ENCODE measurements at regions not wholly inside any gene's neighbourhood (a gene's known extent, or its start where the extent isn't known, plus 50 kb on each side); places are given as distances from the start of the nearest gene placed in this dataset.

- H3K27me3 ChIP-seq (replicated peaks in 1 of 2; ENCODE audit: control insufficient read depth in 2 of 2, extremely low read depth in 1 of 2, insufficient read depth in 2 of 2, low read length in 1 of 2), result peaks cover 0 to 2% of the 10 kb centered on the region in 2 experiments
- H3K36me3 ChIP-seq (ENCODE audit: control insufficient read depth in 2 of 2, extremely low read depth in 1 of 2, insufficient read depth in 1 of 2, low read length in 1 of 2), result no peaks in the 10 kb centered on the region
- no peaks in the 10 kb centered on the region for H3K36me3 Mint-ChIP-seq
- POLR2A ChIA-PET, result no interaction called here
- no peaks in the 10 kb centered on the region for H3K9me3 Mint-ChIP-seq
- H3K4me3 ChIP-seq (ENCODE audit: control insufficient read depth in 1 of 2, extremely low read depth in 1 of 2, low read length in 1 of 2), result no peak overlapping the region
- CTCF ChIA-PET, result interaction anchor here in 1 of 2 donors (0.6 kb wide), 1 partner anchor 187 kb away, joined by 4 read pairs; no protein-coding TSS in a partner anchor
- no peaks in the 10 kb centered on the region for H3K9me3 ChIP-seq
- no peak overlapping the region for H3K27ac Mint-ChIP-seq
- WGBS (ENCODE audit: insufficient coverage), result 83% methylated on average over 2 of the region's 3 CpGs
- no peaks in the 10 kb centered on the region for H3K4me1 Mint-ChIP-seq
- H3K27ac ChIP-seq (ENCODE audit: low read length), result no peak overlapping the region
- H3K4me3 Mint-ChIP-seq, result no peak overlapping the region
- peaks cover 0 to 5% of the 10 kb centered on the region in 2 donors for H3K27me3 Mint-ChIP-seq
- ATAC-seq (replicated peaks in 1 of 4), result no peak
- H3K4me1 ChIP-seq (ENCODE audit: control insufficient read depth in 1 of 2, extremely low read depth in 1 of 2, insufficient read depth in 2 of 2, low read length in 2 of 2), result no peaks in the 10 kb centered on the region
- DNase-seq, result no peak
Measured at GRCh38 chr10:21463436-21463835, 62.0 kb downstream of the SKIDA1 start.

DNA sequence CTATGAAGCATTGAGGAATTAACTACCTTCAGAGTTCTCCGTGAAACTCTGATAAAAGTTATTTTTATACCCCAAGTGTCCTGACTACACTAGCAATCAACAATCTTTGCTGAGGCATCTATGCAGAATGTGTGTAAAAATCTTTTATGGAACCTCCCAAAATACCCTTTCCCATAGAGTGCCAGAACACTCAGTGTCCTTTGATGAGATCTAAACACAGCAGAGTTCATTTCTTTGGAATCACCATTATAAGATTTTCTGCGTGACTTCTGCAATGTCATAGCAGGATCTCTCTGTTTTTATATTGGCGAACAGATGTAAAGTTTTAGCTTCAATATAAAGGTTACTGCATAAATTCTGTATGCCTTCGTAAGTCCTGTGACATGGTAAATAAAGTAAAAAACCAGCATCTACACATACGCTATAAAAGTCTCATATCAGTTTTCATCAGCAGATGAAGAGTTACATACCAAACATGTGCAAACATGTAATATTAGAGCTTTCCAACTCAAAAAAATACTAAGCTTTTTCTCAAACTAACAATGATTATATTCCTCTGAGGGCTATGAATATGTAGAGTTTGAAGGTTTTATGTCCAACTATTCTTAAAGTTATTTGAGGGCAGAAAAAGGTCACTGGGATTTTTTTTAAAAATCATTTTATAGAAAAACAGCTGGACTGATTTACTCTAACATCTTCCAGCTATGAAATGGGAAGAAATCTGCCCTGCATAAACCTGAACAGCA is 67.2 kb downstream of the SKIDA1 start:
- WGBS (ENCODE audit: insufficient coverage), result no CpG with 5 or more reads among the region's 5 CpGs
- no peak for DNase-seq
- Mint-ChIP-seq H3K9me3 (no peaks in the 10 kb centered on the region), H3K27ac (no peak overlapping the region), H3K4me1 (no peaks in the 10 kb centered on the region), H3K36me3 (no peaks in the 10 kb centered on the region), H3K4me3 (no peak overlapping the region), H3K27me3 (peaks cover 8 to 9% of the 10 kb centered on the region in 2 donors)
- Histone ChIP-seq H3K4me3 (ENCODE audit: control insufficient read depth in 1 of 2, extremely low read depth in 1 of 2, low read length in 1 of 2) (no peak overlapping the region), H3K27me3 (replicated peaks in 1 of 2; ENCODE audit: control insufficient read depth in 2 of 2, extremely low read depth in 1 of 2, insufficient read depth in 2 of 2, low read length in 1 of 2) (peaks cover 0 to 4% of the 10 kb centered on the region in 2 experiments), H3K9me3 (no peaks in the 10 kb centered on the region), H3K27ac (ENCODE audit: low read length) (no peak overlapping the region), H3K36me3 (ENCODE audit: control insufficient read depth in 2 of 2, extremely low read depth in 1 of 2, insufficient read depth in 1 of 2, low read length in 1 of 2) (no peaks in the 10 kb centered on the region), H3K4me1 (ENCODE audit: control insufficient read depth in 1 of 2, extremely low read depth in 1 of 2, insufficient read depth in 2 of 2, low read length in 2 of 2) (no peaks in the 10 kb centered on the region)
- CTCF ChIA-PET, result no interaction called here
- ATAC-seq (replicated peaks in 1 of 4), result no peak
- POLR2A ChIA-PET, result no interaction called here

GRCh38 chr10:21456160-21456559 is 69.3 kb downstream of the SKIDA1 start:
- POLR2A ChIA-PET, result no interaction called here
- H3K36me3 Mint-ChIP-seq, result no peaks in the 10 kb centered on the region
- no peak overlapping the region for H3K4me3 Mint-ChIP-seq
- H3K27me3 Mint-ChIP-seq, result peaks cover 6 to 9% of the 10 kb centered on the region in 2 donors
- CTCF ChIA-PET, result no interaction called here
- no CpG with 5 or more reads among the region's 5 CpGs for WGBS (ENCODE audit: insufficient coverage)
- H3K4me1 Mint-ChIP-seq, result no peaks in the 10 kb centered on the region
- H3K27me3 ChIP-seq (replicated peaks in 1 of 2; ENCODE audit: control insufficient read depth in 2 of 2, extremely low read depth in 1 of 2, insufficient read depth in 2 of 2, low read length in 1 of 2), result peaks cover 0 to 7% of the 10 kb centered on the region in 2 experiments
- no peak for ATAC-seq (replicated peaks in 1 of 4)
- DNase-seq, result no peak
- no peak overlapping the region for H3K27ac Mint-ChIP-seq
- no peaks in the 10 kb centered on the region for H3K4me1 ChIP-seq (ENCODE audit: control insufficient read depth in 1 of 2, extremely low read depth in 1 of 2, insufficient read depth in 2 of 2, low read length in 2 of 2)
- no peaks in the 10 kb centered on the region for H3K36me3 ChIP-seq (ENCODE audit: control insufficient read depth in 2 of 2, extremely low read depth in 1 of 2, insufficient read depth in 1 of 2, low read length in 1 of 2)
- H3K9me3 Mint-ChIP-seq, result no peaks in the 10 kb centered on the region
- no peak overlapping the region for H3K27ac ChIP-seq (ENCODE audit: low read length)
- H3K4me3 ChIP-seq (ENCODE audit: control insufficient read depth in 1 of 2, extremely low read depth in 1 of 2, low read length in 1 of 2), result no peak overlapping the region
- H3K9me3 ChIP-seq, result no peaks in the 10 kb centered on the region

- Mint-ChIP-seq H3K9me3 (peaks cover 0 to 6% (median 0%) of the 10 kb centered on the region in 3 donors), H3K27ac (no peak overlapping the region), H3K4me1 (no peaks in the 10 kb centered on the region), H3K4me3 (no peak overlapping the region), H3K27me3 (peaks cover 6 to 9% of the 10 kb centered on the region in 2 donors), H3K36me3 (no peaks in the 10 kb centered on the region)
- ATAC-seq (replicated peaks in 1 of 4) (no peak), DNase-seq (no peak)
- ChIA-PET CTCF (no interaction called here), POLR2A (no interaction called here)
- Histone ChIP-seq H3K9me3 (no peaks in the 10 kb centered on the region), H3K36me3 (ENCODE audit: control insufficient read depth in 2 of 2, extremely low read depth in 1 of 2, insufficient read depth in 1 of 2, low read length in 1 of 2) (no peaks in the 10 kb centered on the region), H3K4me1 (ENCODE audit: control insufficient read depth in 1 of 2, extremely low read depth in 1 of 2, insufficient read depth in 2 of 2, low read length in 2 of 2) (no peaks in the 10 kb centered on the region), H3K27me3 (replicated peaks in 1 of 2; ENCODE audit: control insufficient read depth in 2 of 2, extremely low read depth in 1 of 2, insufficient read depth in 2 of 2, low read length in 1 of 2) (peaks cover 0 to 7% of the 10 kb centered on the region in 2 experiments), H3K27ac (ENCODE audit: low read length) (no peak overlapping the region), H3K4me3 (ENCODE audit: control insufficient read depth in 1 of 2, extremely low read depth in 1 of 2, low read length in 1 of 2) (no peak overlapping the region)
- no CpG with 5 or more reads among the region's 3 CpGs for WGBS (ENCODE audit: insufficient coverage)
Measured at GRCh38 chr10:21452203-21452602, 73.3 kb downstream of the SKIDA1 start.

DNA sequence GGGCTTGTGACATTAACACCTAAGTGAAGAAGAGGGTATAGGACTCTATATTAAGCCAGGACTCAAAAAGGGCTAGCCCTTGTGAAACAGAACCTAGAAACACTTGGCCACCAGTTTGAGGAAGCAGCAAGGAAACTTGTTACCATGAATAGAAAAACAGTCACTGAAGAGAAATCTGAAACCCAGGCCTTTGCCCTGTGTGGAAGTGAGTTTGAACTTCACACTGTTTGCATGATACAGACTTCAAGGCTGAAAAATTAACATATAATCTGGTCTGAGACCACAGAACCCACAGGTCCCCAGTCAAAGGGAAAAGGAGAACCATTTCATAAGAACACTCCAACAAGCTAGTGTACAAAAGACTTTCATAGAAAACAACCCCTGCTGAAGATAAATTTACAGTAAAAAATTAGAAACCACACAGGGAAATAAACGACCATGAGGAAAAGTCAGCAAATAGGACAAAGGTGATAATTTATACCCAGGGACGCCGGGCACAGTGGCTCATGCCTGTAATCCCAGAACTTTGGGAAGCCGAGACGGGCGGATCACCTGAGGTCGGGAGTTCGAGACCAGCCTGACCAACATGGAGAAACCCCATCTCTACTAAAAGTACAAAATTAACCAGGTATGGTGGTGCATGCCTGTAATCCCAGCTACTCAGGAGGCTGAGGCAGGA is 76.1 kb downstream of the SKIDA1 start:
- H3K4me1 Mint-ChIP-seq, result no peaks in the 10 kb centered on the region
- peaks cover 0 to 3% of the 10 kb centered on the region in 2 experiments for H3K27me3 ChIP-seq (replicated peaks in 1 of 2; ENCODE audit: control insufficient read depth in 2 of 2, extremely low read depth in 1 of 2, insufficient read depth in 2 of 2, low read length in 1 of 2)
- no peak overlapping the region for H3K27ac ChIP-seq (ENCODE audit: low read length)
- H3K4me3 Mint-ChIP-seq, result no peak overlapping the region
- H3K27me3 Mint-ChIP-seq, result peaks cover 5 to 6% of the 10 kb centered on the region in 2 donors
- no peaks in the 10 kb centered on the region for H3K36me3 Mint-ChIP-seq
- POLR2A ChIA-PET, result no interaction called here
- ATAC-seq (replicated peaks in 1 of 4) (no peak), DNase-seq (no peak)
- H3K4me1 ChIP-seq (ENCODE audit: control insufficient read depth in 1 of 2, extremely low read depth in 1 of 2, insufficient read depth in 2 of 2, low read length in 2 of 2), result no peaks in the 10 kb centered on the region
- no peak overlapping the region for H3K27ac Mint-ChIP-seq
- WGBS (ENCODE audit: insufficient coverage), result no CpG with 5 or more reads among the region's 8 CpGs
- CTCF ChIA-PET, result interaction anchor here in 1 of 2 donors (0.6 kb wide), 1 partner anchor 10 kb away, joined by 5 read pairs; no protein-coding TSS in a partner anchor
- H3K4me3 ChIP-seq (ENCODE audit: control insufficient read depth in 1 of 2, extremely low read depth in 1 of 2, low read length in 1 of 2), result no peak overlapping the region
- no peaks in the 10 kb centered on the region for H3K9me3 ChIP-seq
- H3K9me3 Mint-ChIP-seq, result peaks cover 0 to 6% (median 0%) of the 10 kb centered on the region in 3 donors
- H3K36me3 ChIP-seq (ENCODE audit: control insufficient read depth in 2 of 2, extremely low read depth in 1 of 2, insufficient read depth in 1 of 2, low read length in 1 of 2), result no peaks in the 10 kb centered on the region

DNA sequence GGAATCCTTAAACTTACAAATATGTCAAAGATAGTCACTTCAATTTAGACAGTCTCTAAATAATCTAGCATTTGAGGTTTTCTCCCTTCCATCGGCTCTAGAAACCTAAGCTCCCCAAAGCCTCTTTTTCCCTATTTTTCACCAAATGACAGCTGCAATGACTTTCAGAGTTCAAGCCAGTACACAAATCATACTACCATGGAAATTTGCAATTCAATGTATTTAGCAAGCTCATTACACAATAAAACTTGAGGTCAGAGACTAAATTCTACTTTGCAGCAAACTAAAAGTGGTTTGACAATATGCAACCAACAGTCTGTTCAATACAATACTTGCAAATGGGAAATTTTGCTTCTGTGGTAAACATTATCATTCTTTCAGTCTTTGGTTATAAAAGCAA is 80.3 kb downstream of the SKIDA1 start:
- no peaks in the 10 kb centered on the region for H3K36me3 ChIP-seq (ENCODE audit: control insufficient read depth in 2 of 2, extremely low read depth in 1 of 2, insufficient read depth in 1 of 2, low read length in 1 of 2)
- no peaks in the 10 kb centered on the region for H3K4me1 ChIP-seq (ENCODE audit: control insufficient read depth in 1 of 2, extremely low read depth in 1 of 2, insufficient read depth in 2 of 2, low read length in 2 of 2)
- no peaks in the 10 kb centered on the region for H3K27me3 Mint-ChIP-seq
- H3K27me3 ChIP-seq (replicated peaks in 1 of 2; ENCODE audit: control insufficient read depth in 2 of 2, extremely low read depth in 1 of 2, insufficient read depth in 2 of 2, low read length in 1 of 2), result no peaks in the 10 kb centered on the region
- 100% methylated on average over 1 of the region's 1 CpG for WGBS (ENCODE audit: insufficient coverage)
- H3K4me1 Mint-ChIP-seq, result no peaks in the 10 kb centered on the region
- no peak overlapping the region for H3K4me3 Mint-ChIP-seq
- no peaks in the 10 kb centered on the region for H3K9me3 ChIP-seq
- ChIA-PET CTCF (no interaction called here), POLR2A (interaction anchor here (0.6 kb wide), 2 partner anchors 14 to 301 kb away, joined by 3 to 18 read pairs; no protein-coding TSS in a partner anchor)
- H3K36me3 Mint-ChIP-seq, result no peaks in the 10 kb centered on the region
- ATAC-seq (replicated peaks in 1 of 4), result no peak
- no peak for DNase-seq
- no peak overlapping the region for H3K27ac ChIP-seq (ENCODE audit: low read length)
- H3K27ac Mint-ChIP-seq, result no peak overlapping the region
- H3K4me3 ChIP-seq (ENCODE audit: control insufficient read depth in 1 of 2, extremely low read depth in 1 of 2, low read length in 1 of 2), result no peak overlapping the region
- H3K9me3 Mint-ChIP-seq, result peaks cover 0 to 6% (median 0%) of the 10 kb centered on the region in 3 donors

Measured in T-cell (primary cell).